Endodermal cell (in vitro differentiated cells): ENCODE measurements at regions not wholly inside any gene's neighbourhood (a gene's known extent, or its start where the extent isn't known, plus 50 kb on each side); places are given as distances from the start of the nearest gene placed in this dataset.

ENCODE experiments used
- DNase-seq: peaks from one replicate; pipeline ENCODE4 v3.0.0-alpha.2; 2017
- H3K27ac ChIP-seq: 2 replicates; pipeline ENCODE4 v1.5.1; 2013; ENCODE audit warnings: mild to moderate bottlenecking, low read depth, low read length, moderate library complexity
- H3K27me3 ChIP-seq: 2 replicates; pipeline ENCODE4 v1.6.1; 2013; ENCODE audit warnings: mild to moderate bottlenecking, low read length, moderate library complexity; ENCODE audit not compliant: insufficient read depth, control insufficient read depth, poor library complexity, severe bottlenecking
- H3K36me3 ChIP-seq: 2 replicates; pipeline ENCODE4 v1.7.0; 2013; ENCODE audit warnings: mild to moderate bottlenecking, low read length, moderate library complexity; ENCODE audit not compliant: control insufficient read depth, insufficient read depth
- H3K4me1 ChIP-seq: one replicate; pipeline ENCODE4 v1.7.0; 2013; ENCODE audit warnings: low read length; ENCODE audit not compliant: control insufficient read depth, insufficient read depth
- H3K4me3 ChIP-seq: 2 replicates; pipeline ENCODE4 v1.5.1; 2013; ENCODE audit warnings: mild to moderate bottlenecking, low read length, moderate library complexity
- H3K9ac ChIP-seq: 2 replicates; pipeline ENCODE4 v1.6.1; 2013; ENCODE audit warnings: mild to moderate bottlenecking, low read length, moderate library complexity; ENCODE audit not compliant: poor library complexity, severe bottlenecking; ENCODE audit errors: extremely low read depth
- H3K9me3 ChIP-seq: 2 replicates; pipeline ENCODE4 v1.6.1; 2013; ENCODE audit warnings: mild to moderate bottlenecking, low read length, moderate library complexity; ENCODE audit not compliant: control insufficient read depth
- H3K27ac Mint-ChIP-seq: 2 replicates; pipeline ENCODE4 v1.8.0; 2020; ENCODE audit warnings: mixed read lengths
- H3K27me3 Mint-ChIP-seq: 2 replicates; pipeline ENCODE4 v1.8.0; 2021; ENCODE audit warnings: mild to moderate bottlenecking, mixed read lengths; ENCODE audit not compliant: insufficient read depth
- H3K36me3 Mint-ChIP-seq: 2 replicates; pipeline ENCODE4 v1.8.0; 2020; ENCODE audit warnings: low read depth, mixed read lengths
- H3K4me1 Mint-ChIP-seq: 2 replicates; pipeline ENCODE4 v1.8.0; 2020; ENCODE audit warnings: mixed read lengths
- H3K4me3 Mint-ChIP-seq: 2 replicates; pipeline ENCODE4 v1.8.0; 2020; ENCODE audit warnings: mild to moderate bottlenecking, moderate library complexity, mixed read lengths
- H3K9me3 Mint-ChIP-seq: 2 replicates; pipeline ENCODE4 v1.8.0; 2020; ENCODE audit warnings: mild to moderate bottlenecking, mixed read lengths
- WGBS, 2 experiments: methylation state at CpG; one replicate each; pipeline versions ENCODE4 v1.1.5 to v1.1.7; 2013; ENCODE audit warnings: missing lambda C conversion rate in 2 of 2, mixed read lengths in 1 of 2; ENCODE audit not compliant: insufficient coverage in 1 of 2, insufficient read length in 1 of 2; 5-methylcytosine and 5-hydroxymethylcytosine counted together
- TF ChIP-seq, protein P1 (sequence below): fragments of 200-600 bp; sonication (generic); conservative IDR thresholded peaks from 2 replicates; pipeline ENCODE4 v1.5.0; 2021; ENCODE audit warnings: antibody characterized with exemption, mild to moderate bottlenecking

DNA sequence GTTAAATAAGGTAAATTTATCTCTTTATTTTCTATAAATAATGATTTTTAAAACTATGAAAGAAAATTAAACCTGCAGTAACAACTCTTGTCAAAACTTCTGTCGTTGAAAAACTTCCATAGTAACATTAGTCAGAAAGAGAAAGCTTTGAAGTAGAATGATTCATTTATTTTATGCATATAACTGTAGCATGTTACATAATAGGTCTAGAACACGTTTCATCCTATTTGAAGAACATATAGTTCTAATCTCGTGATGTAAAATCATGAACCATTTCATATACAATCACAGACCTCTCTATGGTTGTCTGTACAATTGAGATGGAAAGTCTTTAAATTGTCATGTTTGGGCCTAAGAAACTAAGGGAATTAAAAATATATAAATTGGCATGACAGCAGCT, 61.3 kb upstream of the MYLIP start:
- TF ChIP-seq, protein P1, sequence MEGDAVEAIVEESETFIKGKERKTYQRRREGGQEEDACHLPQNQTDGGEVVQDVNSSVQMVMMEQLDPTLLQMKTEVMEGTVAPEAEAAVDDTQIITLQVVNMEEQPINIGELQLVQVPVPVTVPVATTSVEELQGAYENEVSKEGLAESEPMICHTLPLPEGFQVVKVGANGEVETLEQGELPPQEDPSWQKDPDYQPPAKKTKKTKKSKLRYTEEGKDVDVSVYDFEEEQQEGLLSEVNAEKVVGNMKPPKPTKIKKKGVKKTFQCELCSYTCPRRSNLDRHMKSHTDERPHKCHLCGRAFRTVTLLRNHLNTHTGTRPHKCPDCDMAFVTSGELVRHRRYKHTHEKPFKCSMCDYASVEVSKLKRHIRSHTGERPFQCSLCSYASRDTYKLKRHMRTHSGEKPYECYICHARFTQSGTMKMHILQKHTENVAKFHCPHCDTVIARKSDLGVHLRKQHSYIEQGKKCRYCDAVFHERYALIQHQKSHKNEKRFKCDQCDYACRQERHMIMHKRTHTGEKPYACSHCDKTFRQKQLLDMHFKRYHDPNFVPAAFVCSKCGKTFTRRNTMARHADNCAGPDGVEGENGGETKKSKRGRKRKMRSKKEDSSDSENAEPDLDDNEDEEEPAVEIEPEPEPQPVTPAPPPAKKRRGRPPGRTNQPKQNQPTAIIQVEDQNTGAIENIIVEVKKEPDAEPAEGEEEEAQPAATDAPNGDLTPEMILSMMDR, result no peak
- Mint-ChIP-seq H3K9me3 (no peaks in the 10 kb centered on the region), H3K27ac (no peak overlapping the region), H3K4me1 (peaks cover 8% of the 10 kb centered on the region), H3K4me3 (no peak overlapping the region), H3K36me3 (no peaks in the 10 kb centered on the region), H3K27me3 (peaks cover 2% of the 10 kb centered on the region)
- Histone ChIP-seq H3K27ac (no peak overlapping the region), H3K9me3 (no peaks in the 10 kb centered on the region), H3K4me1 (no peaks in the 10 kb centered on the region), H3K4me3 (no peak overlapping the region), H3K9ac (no peak overlapping the region), H3K36me3 (no peaks in the 10 kb centered on the region), H3K27me3 (no peaks in the 10 kb centered on the region)
- no peak for DNase-seq
- 100% methylated on average over 1 of the region's 3 CpGs; no CpG with 5 or more reads in 1 of the 2 experiments for WGBS, 2 experiments

DNA sequence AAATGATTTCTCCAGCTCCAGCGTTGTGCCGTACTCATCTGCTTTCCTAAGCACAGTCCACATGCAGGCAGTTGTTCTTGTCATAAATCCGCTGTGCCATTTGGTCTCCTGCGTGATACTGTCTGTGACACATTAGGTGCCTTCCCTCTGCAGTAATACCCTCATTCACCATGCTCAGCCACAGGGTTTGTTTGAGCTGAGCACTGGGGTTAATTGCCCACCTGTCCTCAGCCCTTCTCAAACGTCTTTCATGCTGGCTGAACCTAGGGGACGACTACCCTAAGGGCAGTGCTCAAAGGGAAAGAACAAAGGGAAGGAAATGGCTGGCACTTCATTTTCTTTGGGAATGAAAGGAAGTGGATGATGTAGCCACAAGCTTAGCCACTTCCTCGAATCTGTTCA, 64.2 kb upstream of the MYLIP start:
- Histone ChIP-seq H3K4me1 (no peaks in the 10 kb centered on the region), H3K9ac (no peak overlapping the region), H3K36me3 (no peaks in the 10 kb centered on the region), H3K27ac (no peak overlapping the region), H3K9me3 (no peaks in the 10 kb centered on the region), H3K4me3 (no peak overlapping the region), H3K27me3 (no peaks in the 10 kb centered on the region)
- H3K4me1 Mint-ChIP-seq, result peaks cover 8% of the 10 kb centered on the region
- 53 to 62% methylated on average over 5 to 7 of the region's 7 CpGs for WGBS, 2 experiments
- no peak overlapping the region for H3K27ac Mint-ChIP-seq
- peaks cover 7% of the 10 kb centered on the region for H3K27me3 Mint-ChIP-seq
- DNase-seq, result peak; percentile 72
- no peak overlapping the region for H3K4me3 Mint-ChIP-seq
- H3K36me3 Mint-ChIP-seq, result no peaks in the 10 kb centered on the region
- TF ChIP-seq, protein P1, result no peak
- H3K9me3 Mint-ChIP-seq, result no peaks in the 10 kb centered on the region

DNA sequence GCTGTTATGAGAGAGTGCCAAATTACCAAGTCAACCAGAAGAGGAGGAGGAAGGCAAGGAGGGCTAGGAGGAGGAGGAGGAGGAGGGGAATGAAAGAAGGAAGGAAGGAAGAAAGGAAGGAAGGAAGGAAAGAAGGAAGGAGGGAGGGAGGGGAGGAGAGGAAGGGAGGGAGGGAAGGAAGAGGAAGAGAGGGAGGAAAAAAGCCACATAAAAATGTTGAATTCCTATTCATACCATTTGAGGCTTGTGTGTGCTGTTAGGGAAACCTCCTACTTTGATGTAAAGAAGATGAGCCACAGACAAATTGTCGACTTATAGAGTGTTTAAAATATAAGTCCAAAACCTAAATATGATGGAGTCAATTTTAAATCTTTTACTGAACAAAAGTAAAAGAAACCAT, 65.3 kb upstream of the MYLIP start:
- no peak overlapping the region for H3K4me3 ChIP-seq
- TF ChIP-seq, protein P1, result no peak
- DNase-seq, result no peak
- H3K4me1 ChIP-seq, result no peaks in the 10 kb centered on the region
- Mint-ChIP-seq H3K27ac (no peak overlapping the region), H3K9me3 (no peaks in the 10 kb centered on the region), H3K4me3 (no peak overlapping the region), H3K36me3 (no peaks in the 10 kb centered on the region), H3K27me3 (peaks cover 7% of the 10 kb centered on the region), H3K4me1 (peaks cover 14% of the 10 kb centered on the region)
- H3K27me3 ChIP-seq, result no peaks in the 10 kb centered on the region
- 84% methylated on average over 1 of the region's 1 CpG; no CpG with 5 or more reads in 1 of the 2 experiments for WGBS, 2 experiments
- no peak overlapping the region for H3K9ac ChIP-seq
- no peaks in the 10 kb centered on the region for H3K9me3 ChIP-seq
- H3K27ac ChIP-seq, result no peak overlapping the region
- no peaks in the 10 kb centered on the region for H3K36me3 ChIP-seq
